ENCODE measurements at regions not wholly inside any gene's neighbourhood (a gene's known extent, or its start where the extent isn't known, plus 50 kb on each side); places are given as distances from the start of the nearest gene placed in this dataset.

DNA sequence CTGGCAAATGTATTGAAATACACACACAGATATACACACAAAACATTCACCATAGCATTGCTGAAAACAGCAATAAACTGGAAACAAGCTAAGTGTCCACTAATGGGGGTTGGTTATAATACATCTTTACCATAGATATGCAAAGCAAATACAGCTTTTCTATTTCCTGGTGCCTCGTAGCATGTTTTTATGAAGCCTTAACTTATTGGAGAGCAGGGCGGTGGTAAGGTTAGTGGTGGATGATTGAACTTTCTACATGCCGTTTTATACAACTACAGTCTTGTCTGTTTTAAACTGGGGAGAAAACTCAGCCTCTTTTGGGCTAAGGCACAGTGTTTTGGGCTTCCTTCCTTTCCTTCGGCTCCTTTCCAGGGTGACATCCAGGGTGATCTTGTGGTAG lies 104.5 kb downstream of the NR2F2 start:
- no CpG with 5 or more reads among the region's 4 CpGs for WGBS, 2 donors (ENCODE audit: extremely low coverage in 2 of 2, insufficient read length in 2 of 2, insufficient replicate concordance in 1 of 2)
- H3K79me1 ChIP-seq (ENCODE audit: low read depth, low read length): no peaks in the 10 kb centered on the region
- peaks cover 0 to 18% (median 0%) of the 10 kb centered on the region in 3 experiments for H3K27me3 ChIP-seq (ENCODE audit: control insufficient read depth in 3 of 3, insufficient read depth in 3 of 3, low read depth in 1 of 3, low read length in 3 of 3)
- H3K18ac ChIP-seq (ENCODE audit: low read length): no peak overlapping the region
- H2AFZ ChIP-seq (ENCODE audit: low read length): no peak overlapping the region
- no peak overlapping the region for H2BK15ac ChIP-seq (ENCODE audit: low read length)
- no peak overlapping the region for H4K91ac ChIP-seq (ENCODE audit: low read depth, low read length, poor library complexity)
- no peaks in the 10 kb centered on the region for H3K9me3 ChIP-seq (replicated peaks in 1 of 2; ENCODE audit: control insufficient read depth in 2 of 2, insufficient read depth in 1 of 2, low read depth in 1 of 2, low read length in 2 of 2)
- H2AK5ac ChIP-seq (ENCODE audit: low read depth, low read length): no peak overlapping the region
- no peak overlapping the region for H3K4me2 ChIP-seq (ENCODE audit: insufficient read depth, low read length, poor library complexity, severe bottlenecking)
- no peak overlapping the region for H3K4ac ChIP-seq (ENCODE audit: low read length)
- no peak overlapping the region for H3K4me3 ChIP-seq (ENCODE audit: low read length in 2 of 2)
- no peak overlapping the region for H2BK12ac ChIP-seq (ENCODE audit: low read length)
- H3K36me3 ChIP-seq (replicated peaks in 1 of 2; ENCODE audit: control insufficient read depth in 2 of 2, insufficient read depth in 2 of 2, low read length in 2 of 2): no peaks in the 10 kb centered on the region
- H2BK120ac ChIP-seq (ENCODE audit: low read depth, low read length): no peak overlapping the region
- H3K9ac ChIP-seq (ENCODE audit: low read depth, low read length, poor library complexity): no peak overlapping the region
- no peak for DNase-seq (ENCODE audit: low spot score)
- H3K4me1 ChIP-seq (ENCODE audit: control insufficient read depth in 2 of 2, insufficient read depth in 1 of 2, low read depth in 1 of 2, low read length in 2 of 2): no peaks in the 10 kb centered on the region
- no peak overlapping the region for H3K23ac ChIP-seq (ENCODE audit: low read depth, low read length, poor library complexity)
- no peak overlapping the region for H3K27ac ChIP-seq (replicated peaks; ENCODE audit: low read length)
- H3K14ac ChIP-seq (ENCODE audit: low read length): no peak overlapping the region
- H4K8ac ChIP-seq (ENCODE audit: low read depth, low read length): no peak overlapping the region
- no peak overlapping the region for H2BK5ac ChIP-seq (ENCODE audit: low read length)

DNA sequence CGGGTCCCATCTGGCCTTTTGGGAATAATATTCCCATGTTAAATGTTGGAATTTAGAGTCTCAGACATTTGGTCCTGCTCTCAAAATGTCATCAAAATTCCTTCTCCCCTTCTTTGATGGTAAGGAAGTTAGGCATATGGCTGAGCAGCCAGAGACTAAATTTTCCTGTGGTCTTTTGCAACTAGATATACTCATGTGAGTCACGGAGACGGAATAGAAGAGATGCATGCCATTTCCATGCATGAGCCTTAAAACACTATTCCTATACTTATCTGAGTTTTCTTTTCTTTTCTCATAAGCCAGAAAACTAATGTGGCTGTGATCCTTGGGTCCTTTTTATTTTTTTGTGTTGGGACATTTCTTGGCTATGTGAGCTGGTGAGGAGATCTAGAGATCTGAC lies 105.3 kb downstream of the NR2F2 start:
- H4K91ac ChIP-seq (ENCODE audit: low read depth, low read length, poor library complexity): no peak overlapping the region
- no peak overlapping the region for H3K4me3 ChIP-seq (ENCODE audit: low read length in 2 of 2)
- peaks cover 0 to 13% (median 0%) of the 10 kb centered on the region in 3 experiments for H3K27me3 ChIP-seq (ENCODE audit: control insufficient read depth in 3 of 3, insufficient read depth in 3 of 3, low read depth in 1 of 3, low read length in 3 of 3)
- H3K23ac ChIP-seq (ENCODE audit: low read depth, low read length, poor library complexity): no peak overlapping the region
- no peak overlapping the region for H2BK15ac ChIP-seq (ENCODE audit: low read length)
- H3K36me3 ChIP-seq (replicated peaks in 1 of 2; ENCODE audit: control insufficient read depth in 2 of 2, insufficient read depth in 2 of 2, low read length in 2 of 2): no peaks in the 10 kb centered on the region
- H3K27ac ChIP-seq (replicated peaks; ENCODE audit: low read length): no peak overlapping the region
- no peaks in the 10 kb centered on the region for H3K4me1 ChIP-seq (ENCODE audit: control insufficient read depth in 2 of 2, insufficient read depth in 1 of 2, low read depth in 1 of 2, low read length in 2 of 2)
- no peak overlapping the region for H2BK12ac ChIP-seq (ENCODE audit: low read length)
- no peak overlapping the region for H3K9ac ChIP-seq (ENCODE audit: low read depth, low read length, poor library complexity)
- no CpG with 5 or more reads among the region's 3 CpGs for WGBS, 2 donors (ENCODE audit: extremely low coverage in 2 of 2, insufficient read length in 2 of 2, insufficient replicate concordance in 1 of 2)
- H3K79me1 ChIP-seq (ENCODE audit: low read depth, low read length): no peaks in the 10 kb centered on the region
- no peaks in the 10 kb centered on the region for H3K9me3 ChIP-seq (replicated peaks in 1 of 2; ENCODE audit: control insufficient read depth in 2 of 2, insufficient read depth in 1 of 2, low read depth in 1 of 2, low read length in 2 of 2)
- no peak overlapping the region for H2AK5ac ChIP-seq (ENCODE audit: low read depth, low read length)
- no peak overlapping the region for H2BK5ac ChIP-seq (ENCODE audit: low read length)
- H2BK120ac ChIP-seq (ENCODE audit: low read depth, low read length): no peak overlapping the region
- H4K8ac ChIP-seq (ENCODE audit: low read depth, low read length): no peak overlapping the region
- H3K14ac ChIP-seq (ENCODE audit: low read length): no peak overlapping the region
- H3K4ac ChIP-seq (ENCODE audit: low read length): no peak overlapping the region
- no peak for DNase-seq (ENCODE audit: low spot score)
- H3K18ac ChIP-seq (ENCODE audit: low read length): no peak overlapping the region
- no peak overlapping the region for H2AFZ ChIP-seq (ENCODE audit: low read length)
- no peak overlapping the region for H3K4me2 ChIP-seq (ENCODE audit: insufficient read depth, low read length, poor library complexity, severe bottlenecking)

DNA sequence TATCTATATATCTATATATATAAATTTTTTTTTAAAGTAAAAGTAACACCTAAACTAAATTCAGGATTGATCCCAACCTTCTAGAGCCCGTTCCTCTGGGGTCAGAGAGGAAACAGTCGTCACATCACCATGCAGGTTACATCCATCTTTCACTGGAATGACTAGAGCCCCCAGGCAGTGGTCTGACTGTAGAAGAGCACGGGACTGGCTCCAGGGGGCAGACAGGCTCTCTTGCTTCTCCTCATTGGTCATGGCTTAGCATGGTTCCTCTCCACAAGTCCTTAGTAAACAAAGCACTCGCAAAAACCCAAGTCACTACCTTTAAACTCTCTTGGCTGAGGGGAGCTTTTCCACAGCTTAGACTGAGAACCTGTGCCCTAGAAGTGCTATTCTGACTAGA lies 110.5 kb downstream of the NR2F2 start:
- no peak overlapping the region for H3K14ac ChIP-seq (ENCODE audit: low read length)
- H3K9me3 ChIP-seq (replicated peaks in 1 of 2; ENCODE audit: control insufficient read depth in 2 of 2, insufficient read depth in 1 of 2, low read depth in 1 of 2, low read length in 2 of 2): no peaks in the 10 kb centered on the region
- no peak overlapping the region for H3K27ac ChIP-seq (replicated peaks; ENCODE audit: low read length)
- H3K4me3 ChIP-seq (ENCODE audit: low read length in 2 of 2): no peak overlapping the region
- no peak overlapping the region for H3K9ac ChIP-seq (ENCODE audit: low read depth, low read length, poor library complexity)
- H3K27me3 ChIP-seq (ENCODE audit: control insufficient read depth in 3 of 3, insufficient read depth in 3 of 3, low read depth in 1 of 3, low read length in 3 of 3): peaks cover 0 to 7% (median 0%) of the 10 kb centered on the region in 3 experiments
- H3K36me3 ChIP-seq (replicated peaks in 1 of 2; ENCODE audit: control insufficient read depth in 2 of 2, insufficient read depth in 2 of 2, low read length in 2 of 2): no peaks in the 10 kb centered on the region
- H2AFZ ChIP-seq (ENCODE audit: low read length): no peak overlapping the region
- DNase-seq (ENCODE audit: low spot score): no peak
- WGBS, 2 donors (ENCODE audit: extremely low coverage in 2 of 2, insufficient read length in 2 of 2, insufficient replicate concordance in 1 of 2): no CpG with 5 or more reads among the region's 4 CpGs
- H3K23ac ChIP-seq (ENCODE audit: low read depth, low read length, poor library complexity): no peak overlapping the region
- H3K4ac ChIP-seq (ENCODE audit: low read length): no peak overlapping the region
- no peak overlapping the region for H2BK5ac ChIP-seq (ENCODE audit: low read length)
- H2BK15ac ChIP-seq (ENCODE audit: low read length): no peak overlapping the region
- no peak overlapping the region for H2BK12ac ChIP-seq (ENCODE audit: low read length)
- H4K91ac ChIP-seq (ENCODE audit: low read depth, low read length, poor library complexity): no peak overlapping the region
- no peak overlapping the region for H3K18ac ChIP-seq (ENCODE audit: low read length)
- H4K8ac ChIP-seq (ENCODE audit: low read depth, low read length): no peak overlapping the region
- no peak overlapping the region for H3K4me2 ChIP-seq (ENCODE audit: insufficient read depth, low read length, poor library complexity, severe bottlenecking)
- no peak overlapping the region for H2BK120ac ChIP-seq (ENCODE audit: low read depth, low read length)
- no peak overlapping the region for H2AK5ac ChIP-seq (ENCODE audit: low read depth, low read length)
- no peaks in the 10 kb centered on the region for H3K79me1 ChIP-seq (ENCODE audit: low read depth, low read length)
- no peaks in the 10 kb centered on the region for H3K4me1 ChIP-seq (ENCODE audit: control insufficient read depth in 2 of 2, insufficient read depth in 1 of 2, low read depth in 1 of 2, low read length in 2 of 2)

DNA sequence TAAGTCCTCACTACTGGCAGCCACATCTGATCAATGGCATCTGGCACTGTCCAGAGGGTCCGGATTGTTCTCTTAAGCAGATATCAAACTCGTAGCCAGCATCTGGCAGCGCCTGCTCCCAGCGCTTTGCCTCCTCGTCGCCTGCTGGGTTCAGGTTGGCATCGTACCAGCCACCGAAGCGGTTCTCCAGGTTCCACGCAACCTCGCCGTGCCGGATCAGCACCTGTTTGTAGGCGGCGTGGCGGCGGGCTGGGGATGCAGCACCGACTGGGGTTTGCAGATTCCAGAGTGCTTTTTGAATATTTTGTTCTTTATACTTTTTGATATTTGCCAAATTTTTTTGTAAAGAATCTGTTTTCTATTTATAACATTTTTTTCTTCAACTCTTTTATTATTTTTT lies 111.6 kb downstream of the NR2F2 start:
- H2BK12ac ChIP-seq (ENCODE audit: low read length): no peak overlapping the region
- H2BK15ac ChIP-seq (ENCODE audit: low read length): no peak overlapping the region
- H3K27me3 ChIP-seq (ENCODE audit: control insufficient read depth in 3 of 3, insufficient read depth in 3 of 3, low read depth in 1 of 3, low read length in 3 of 3): peaks cover 0 to 13% (median 0%) of the 10 kb centered on the region in 3 experiments
- H3K14ac ChIP-seq (ENCODE audit: low read length): no peak overlapping the region
- peak overlapping the region; percentile 54 for H2AK5ac ChIP-seq (ENCODE audit: low read depth, low read length)
- no peak overlapping the region for H3K18ac ChIP-seq (ENCODE audit: low read length)
- no peak overlapping the region for H3K4me2 ChIP-seq (ENCODE audit: insufficient read depth, low read length, poor library complexity, severe bottlenecking)
- H3K4me1 ChIP-seq (ENCODE audit: control insufficient read depth in 2 of 2, insufficient read depth in 1 of 2, low read depth in 1 of 2, low read length in 2 of 2): no peaks in the 10 kb centered on the region
- H4K91ac ChIP-seq (ENCODE audit: low read depth, low read length, poor library complexity): no peak overlapping the region
- H3K9me3 ChIP-seq (replicated peaks in 1 of 2; ENCODE audit: control insufficient read depth in 2 of 2, insufficient read depth in 1 of 2, low read depth in 1 of 2, low read length in 2 of 2): no peaks in the 10 kb centered on the region
- no CpG with 5 or more reads among the region's 18 CpGs for WGBS, 2 donors (ENCODE audit: extremely low coverage in 2 of 2, insufficient read length in 2 of 2, insufficient replicate concordance in 1 of 2)
- no peaks in the 10 kb centered on the region for H3K79me1 ChIP-seq (ENCODE audit: low read depth, low read length)
- no peak overlapping the region for H2BK120ac ChIP-seq (ENCODE audit: low read depth, low read length)
- H2AFZ ChIP-seq (ENCODE audit: low read length): no peak overlapping the region
- DNase-seq (ENCODE audit: low spot score): no peak
- no peak overlapping the region for H3K4me3 ChIP-seq (ENCODE audit: low read length in 2 of 2)
- no peak overlapping the region for H2BK5ac ChIP-seq (ENCODE audit: low read length)
- H3K23ac ChIP-seq (ENCODE audit: low read depth, low read length, poor library complexity): no peak overlapping the region
- H3K27ac ChIP-seq (replicated peaks; ENCODE audit: low read length): no peak overlapping the region
- H3K4ac ChIP-seq (ENCODE audit: low read length): no peak overlapping the region
- no peak overlapping the region for H3K9ac ChIP-seq (ENCODE audit: low read depth, low read length, poor library complexity)
- H3K36me3 ChIP-seq (replicated peaks in 1 of 2; ENCODE audit: control insufficient read depth in 2 of 2, insufficient read depth in 2 of 2, low read length in 2 of 2): no peaks in the 10 kb centered on the region
- H4K8ac ChIP-seq (ENCODE audit: low read depth, low read length): no peak overlapping the region
